HL-60 (cell line): ENCODE measurements at regions not wholly inside any gene's neighbourhood (a gene's known extent, or its start where the extent isn't known, plus 50 kb on each side); places are given as distances from the start of the nearest gene placed in this dataset.

ENCODE experiments used
- TF ChIP-seq, protein P1 (sequence below): IDR thresholded peaks from one replicate; pipeline ENCODE4 v1.5.1; 2011; ENCODE audit warnings: low read length, control low read depth, inconsistent platforms; ENCODE audit not compliant: insufficient read depth
- TF ChIP-seq, protein P2 (sequence below): IDR thresholded peaks from 2 replicates; pipeline ENCODE4 v1.6.1; 2012; ENCODE audit warnings: low read depth; ENCODE audit not compliant: insufficient replicate concordance

DNA sequence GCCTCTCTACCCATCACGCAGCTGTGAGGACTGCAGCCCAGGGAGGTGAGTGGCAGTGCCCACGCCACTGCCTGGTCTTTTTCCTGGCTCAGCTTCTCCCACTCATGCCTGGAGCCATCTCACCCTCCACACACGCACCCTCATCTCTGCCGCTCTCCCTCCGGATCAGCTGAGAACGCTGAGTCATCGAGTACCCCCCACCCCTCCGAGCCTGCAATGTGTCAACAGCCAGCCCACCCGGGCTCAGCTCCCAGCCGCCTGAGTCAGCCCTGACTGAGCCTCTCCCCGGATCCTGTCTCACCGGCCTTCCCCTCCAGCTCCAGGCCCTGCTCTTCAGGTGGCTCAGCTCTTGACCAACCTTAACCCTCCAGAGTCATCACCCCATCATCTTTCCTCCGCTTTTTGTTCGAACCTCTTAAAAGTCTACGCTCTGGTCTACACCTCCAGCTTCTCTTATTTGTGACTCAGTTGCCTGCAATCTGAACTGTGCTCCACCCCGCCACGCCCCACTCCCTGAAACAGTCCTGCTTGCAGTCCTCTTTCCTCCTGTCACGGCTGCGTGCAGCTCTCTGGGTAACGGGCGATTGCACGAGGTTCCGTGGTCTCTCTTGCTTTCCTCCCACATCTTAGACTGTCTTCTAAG is 94.4 kb upstream of the ASAP2 start:
- TF ChIP-seq, protein P1, sequence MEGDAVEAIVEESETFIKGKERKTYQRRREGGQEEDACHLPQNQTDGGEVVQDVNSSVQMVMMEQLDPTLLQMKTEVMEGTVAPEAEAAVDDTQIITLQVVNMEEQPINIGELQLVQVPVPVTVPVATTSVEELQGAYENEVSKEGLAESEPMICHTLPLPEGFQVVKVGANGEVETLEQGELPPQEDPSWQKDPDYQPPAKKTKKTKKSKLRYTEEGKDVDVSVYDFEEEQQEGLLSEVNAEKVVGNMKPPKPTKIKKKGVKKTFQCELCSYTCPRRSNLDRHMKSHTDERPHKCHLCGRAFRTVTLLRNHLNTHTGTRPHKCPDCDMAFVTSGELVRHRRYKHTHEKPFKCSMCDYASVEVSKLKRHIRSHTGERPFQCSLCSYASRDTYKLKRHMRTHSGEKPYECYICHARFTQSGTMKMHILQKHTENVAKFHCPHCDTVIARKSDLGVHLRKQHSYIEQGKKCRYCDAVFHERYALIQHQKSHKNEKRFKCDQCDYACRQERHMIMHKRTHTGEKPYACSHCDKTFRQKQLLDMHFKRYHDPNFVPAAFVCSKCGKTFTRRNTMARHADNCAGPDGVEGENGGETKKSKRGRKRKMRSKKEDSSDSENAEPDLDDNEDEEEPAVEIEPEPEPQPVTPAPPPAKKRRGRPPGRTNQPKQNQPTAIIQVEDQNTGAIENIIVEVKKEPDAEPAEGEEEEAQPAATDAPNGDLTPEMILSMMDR: no peak
- TF ChIP-seq, protein P2, sequence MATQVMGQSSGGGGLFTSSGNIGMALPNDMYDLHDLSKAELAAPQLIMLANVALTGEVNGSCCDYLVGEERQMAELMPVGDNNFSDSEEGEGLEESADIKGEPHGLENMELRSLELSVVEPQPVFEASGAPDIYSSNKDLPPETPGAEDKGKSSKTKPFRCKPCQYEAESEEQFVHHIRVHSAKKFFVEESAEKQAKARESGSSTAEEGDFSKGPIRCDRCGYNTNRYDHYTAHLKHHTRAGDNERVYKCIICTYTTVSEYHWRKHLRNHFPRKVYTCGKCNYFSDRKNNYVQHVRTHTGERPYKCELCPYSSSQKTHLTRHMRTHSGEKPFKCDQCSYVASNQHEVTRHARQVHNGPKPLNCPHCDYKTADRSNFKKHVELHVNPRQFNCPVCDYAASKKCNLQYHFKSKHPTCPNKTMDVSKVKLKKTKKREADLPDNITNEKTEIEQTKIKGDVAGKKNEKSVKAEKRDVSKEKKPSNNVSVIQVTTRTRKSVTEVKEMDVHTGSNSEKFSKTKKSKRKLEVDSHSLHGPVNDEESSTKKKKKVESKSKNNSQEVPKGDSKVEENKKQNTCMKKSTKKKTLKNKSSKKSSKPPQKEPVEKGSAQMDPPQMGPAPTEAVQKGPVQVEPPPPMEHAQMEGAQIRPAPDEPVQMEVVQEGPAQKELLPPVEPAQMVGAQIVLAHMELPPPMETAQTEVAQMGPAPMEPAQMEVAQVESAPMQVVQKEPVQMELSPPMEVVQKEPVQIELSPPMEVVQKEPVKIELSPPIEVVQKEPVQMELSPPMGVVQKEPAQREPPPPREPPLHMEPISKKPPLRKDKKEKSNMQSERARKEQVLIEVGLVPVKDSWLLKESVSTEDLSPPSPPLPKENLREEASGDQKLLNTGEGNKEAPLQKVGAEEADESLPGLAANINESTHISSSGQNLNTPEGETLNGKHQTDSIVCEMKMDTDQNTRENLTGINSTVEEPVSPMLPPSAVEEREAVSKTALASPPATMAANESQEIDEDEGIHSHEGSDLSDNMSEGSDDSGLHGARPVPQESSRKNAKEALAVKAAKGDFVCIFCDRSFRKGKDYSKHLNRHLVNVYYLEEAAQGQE: no peak
